Neural cell (in vitro differentiated cells): ENCODE measurements at regions not wholly inside any gene's neighbourhood (a gene's known extent, or its start where the extent isn't known, plus 50 kb on each side); places are given as distances from the start of the nearest gene placed in this dataset.

Experiments used
- H2AFZ ChIP-seq: fragments of 200-600, 300-800 bp; sonication (generic), shearing (Covaris generic); 2 replicates; pipeline ENCODE4 v1.6.0; 2014; ENCODE audit warnings: low read depth, mild to moderate bottlenecking, antibody characterized with exemption, low read length, moderate library complexity
- H3F3A ChIP-seq: fragments of 200-600 bp; shearing (Covaris generic); 2 replicates; pipeline ENCODE4 v1.6.1; 2016; ENCODE audit warnings: mild to moderate bottlenecking, moderate library complexity, mixed read lengths, antibody characterized with exemption, low read length; ENCODE audit not compliant: insufficient read depth, poor library complexity, severe bottlenecking
- H3K27ac ChIP-seq: fragments of 200-600, 300-800 bp; sonication (generic), shearing (Covaris generic); 2 replicates; pipeline ENCODE4 v1.5.1; 2014; ENCODE audit warnings: mild to moderate bottlenecking, low read length, moderate library complexity
- H3K27me3 ChIP-seq: fragments of 300-800, 200-600 bp; sonication (generic), shearing (Covaris generic); 2 replicates; pipeline ENCODE4 v1.6.0; 2014; ENCODE audit warnings: mild to moderate bottlenecking, low read depth, low read length, moderate library complexity; ENCODE audit not compliant: insufficient read depth
- H3K36me3 ChIP-seq: fragments of 300-800, 200-600 bp; sonication (generic), shearing (Covaris generic); 2 replicates; pipeline ENCODE4 v1.5.1; 2014; ENCODE audit warnings: mild to moderate bottlenecking, antibody characterized with exemption, low read length, moderate library complexity; ENCODE audit not compliant: insufficient read depth
- H3K4me2 ChIP-seq: fragments of 300-800, 200-600 bp; sonication (generic), shearing (Covaris generic); 2 replicates; pipeline ENCODE4 v1.6.0; 2014; ENCODE audit warnings: mild to moderate bottlenecking, low read length
- H3K4me3 ChIP-seq: fragments of 300-800, 200-600 bp; sonication (generic), shearing (Covaris generic); 2 replicates; pipeline ENCODE4 v1.5.1; 2014; ENCODE audit warnings: mild to moderate bottlenecking, low read length, moderate library complexity
- H3K79me2 ChIP-seq: fragments of 200-600 bp; shearing (Covaris generic); replicated peaks from 2 replicates; pipeline ENCODE4 v1.6.0; 2014; ENCODE audit warnings: mild to moderate bottlenecking, low read length, moderate library complexity; ENCODE audit not compliant: insufficient read depth
- H3K9ac ChIP-seq: fragments of 300-800, 200-600 bp; sonication (generic), shearing (Covaris generic); 2 replicates; pipeline ENCODE4 v1.6.1; 2016; ENCODE audit warnings: mild to moderate bottlenecking, low read length, mixed read lengths
- H3K9me2 ChIP-seq: fragments of 200-600 bp; shearing (Covaris generic); 2 replicates; pipeline ENCODE4 v1.6.1; 2016; ENCODE audit warnings: mild to moderate bottlenecking, low read length, mixed read lengths; ENCODE audit not compliant: insufficient read depth
- H3K9me3 ChIP-seq: fragments of 200-600, 300-800 bp; sonication (generic), shearing (Covaris generic); 2 replicates; pipeline ENCODE4 v1.6.1; 2016; ENCODE audit warnings: mild to moderate bottlenecking, mixed run types, low read length, moderate library complexity, mixed read lengths
- H4K20me1 ChIP-seq: fragments of 200-600 bp; shearing (Covaris generic); 2 replicates; pipeline ENCODE4 v1.6.1; 2016; ENCODE audit warnings: mild to moderate bottlenecking, mixed run types; ENCODE audit not compliant: insufficient read depth
- CTCF ChIP-seq: fragments of 450-650 bp; IDR thresholded peaks from 2 replicates; pipeline ENCODE4 v1.5.1; 2014; ENCODE audit warnings: antibody characterized with exemption, mild to moderate bottlenecking, moderate library complexity; ENCODE audit not compliant: poor library complexity, severe bottlenecking
- EP300 ChIP-seq: fragments of 450-650 bp; conservative IDR thresholded peaks from 2 replicates; pipeline ENCODE4 v1.6.1; 2014; ENCODE audit warnings: antibody characterized with exemption, mild to moderate bottlenecking, moderate library complexity; ENCODE audit not compliant: poor library complexity, severe bottlenecking
- EZH2 ChIP-seq: fragments of 200-600, 300-800 bp; shearing (Covaris generic), sonication (generic); IDR thresholded peaks from 2 replicates; pipeline ENCODE4 v1.6.1; 2014; ENCODE audit warnings: antibody characterized with exemption, low read length, borderline replicate concordance, mild to moderate bottlenecking; ENCODE audit not compliant: insufficient read depth, poor library complexity, severe bottlenecking
- MXI1 ChIP-seq: fragments of 450-650 bp; conservative IDR thresholded peaks from 2 replicates; pipeline ENCODE4 v1.6.1; 2014; ENCODE audit warnings: antibody characterized with exemption, mild to moderate bottlenecking; ENCODE audit not compliant: poor library complexity, severe bottlenecking
- POLR2AphosphoS5 ChIP-seq: IDR thresholded peaks from 2 replicates; pipeline ENCODE4 v1.6.1; 2012
- RAD21 ChIP-seq: fragments of 450-650 bp; conservative IDR thresholded peaks from 2 replicates; pipeline ENCODE4 v1.6.1; 2014; ENCODE audit warnings: antibody characterized with exemption, mild to moderate bottlenecking, moderate library complexity
- REST ChIP-seq: IDR thresholded peaks from 2 replicates; pipeline ENCODE4 v1.6.1; 2012; ENCODE audit warnings: borderline replicate concordance
- SMC3 ChIP-seq: fragments of 450-650 bp; conservative IDR thresholded peaks from 2 replicates; pipeline ENCODE4 v1.6.1; 2014; ENCODE audit warnings: antibody characterized with exemption, mild to moderate bottlenecking, moderate library complexity; ENCODE audit not compliant: poor library complexity
- TAF1 ChIP-seq: IDR thresholded peaks from 2 replicates; pipeline ENCODE4 v1.6.1; 2012; ENCODE audit warnings: low read depth

- Histone ChIP-seq H3K27me3 (no peaks in the 10 kb centered on the region), H3K79me2 (no peaks in the 10 kb centered on the region), H3K4me3 (no peak overlapping the region), H3K9me3 (no peaks in the 10 kb centered on the region), H2AFZ (no peak overlapping the region), H3F3A (no peaks in the 10 kb centered on the region), H3K9me2 (no peaks in the 10 kb centered on the region), H3K27ac (no peak overlapping the region), H4K20me1 (no peaks in the 10 kb centered on the region), H3K9ac (no peak overlapping the region), H3K4me2 (no peak overlapping the region), H3K36me3 (no peaks in the 10 kb centered on the region)
- TF ChIP-seq EZH2 (no peak), REST (no peak), TAF1 (no peak), CTCF (no peak), POLR2AphosphoS5 (no peak), EP300 (no peak), SMC3 (no peak), RAD21 (no peak), MXI1 (no peak)
Measured at GRCh38 chr5:54638106-54638505, 120.5 kb downstream of the SNX18 start.

DNA sequence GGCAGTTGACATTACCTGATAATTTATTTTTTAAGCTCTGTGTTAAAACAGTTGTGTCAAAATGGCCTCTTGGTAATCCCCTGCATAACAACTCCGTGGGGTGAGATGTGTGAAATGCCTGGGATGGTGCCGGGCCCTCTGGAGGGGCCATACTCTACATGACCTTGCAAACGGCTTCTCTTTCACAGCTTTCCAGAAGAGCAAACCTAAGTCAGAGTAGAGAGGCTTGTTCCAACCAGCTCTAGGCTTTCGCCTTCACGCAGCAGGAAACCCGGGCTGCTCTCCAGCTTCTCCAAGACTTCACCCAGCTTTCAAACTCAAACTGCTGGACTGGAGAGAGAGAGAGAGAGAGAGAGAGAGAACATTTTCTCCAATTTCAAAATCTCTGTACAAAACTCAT, 120.1 kb downstream of the SNX18 start:
- Histone ChIP-seq H2AFZ (no peak overlapping the region), H3K9me3 (no peaks in the 10 kb centered on the region), H3K9me2 (no peaks in the 10 kb centered on the region), H4K20me1 (no peaks in the 10 kb centered on the region), H3K27me3 (no peaks in the 10 kb centered on the region), H3K4me2 (no peak overlapping the region), H3K79me2 (no peaks in the 10 kb centered on the region), H3F3A (no peaks in the 10 kb centered on the region), H3K27ac (no peak overlapping the region), H3K36me3 (no peaks in the 10 kb centered on the region), H3K9ac (no peak overlapping the region), H3K4me3 (no peak overlapping the region)
- TF ChIP-seq EP300, result no peak
- TF ChIP-seq TAF1, result no peak
- TF ChIP-seq REST, result no peak
- TF ChIP-seq RAD21, result no peak
- no peak for TF ChIP-seq CTCF
- no peak for TF ChIP-seq POLR2AphosphoS5
- no peak for TF ChIP-seq MXI1
- no peak for TF ChIP-seq EZH2
- TF ChIP-seq SMC3, result no peak
